Sigmoid colon (tissue), 4 donors: ENCODE measurements at regions not wholly inside any gene's neighbourhood (a gene's known extent, or its start where the extent isn't known, plus 50 kb on each side); places are given as distances from the start of the nearest gene placed in this dataset.

Experiments used
- POLR2A ChIP-seq, 2 donors: fragments of 450-650 bp; IDR thresholded peaks; one replicate each; pipeline ENCODE4 v1.6.1; 2016; ENCODE audit warnings: antibody characterized with exemption in 2 of 2, mild to moderate bottlenecking in 2 of 2, moderate library complexity in 2 of 2
- POLR2AphosphoS5 ChIP-seq, 4 donors: sonication (generic); formaldehyde crosslinking; IDR thresholded peaks; one replicate each; pipeline ENCODE4 v1.6.1; 2017; ENCODE audit warnings: antibody characterized with exemption in 4 of 4
- TF ChIP-seq, protein P1 (sequence below), 4 experiments: fragments of 450-650 bp in 3 of 4; fragments of 200-600 bp in 1 of 4; IDR thresholded peaks; one replicate each; pipeline ENCODE4 v1.5.1; 2016 to 2019; ENCODE audit warnings: antibody characterized with exemption in 4 of 4, mild to moderate bottlenecking in 3 of 4, moderate library complexity in 2 of 4

DNA sequence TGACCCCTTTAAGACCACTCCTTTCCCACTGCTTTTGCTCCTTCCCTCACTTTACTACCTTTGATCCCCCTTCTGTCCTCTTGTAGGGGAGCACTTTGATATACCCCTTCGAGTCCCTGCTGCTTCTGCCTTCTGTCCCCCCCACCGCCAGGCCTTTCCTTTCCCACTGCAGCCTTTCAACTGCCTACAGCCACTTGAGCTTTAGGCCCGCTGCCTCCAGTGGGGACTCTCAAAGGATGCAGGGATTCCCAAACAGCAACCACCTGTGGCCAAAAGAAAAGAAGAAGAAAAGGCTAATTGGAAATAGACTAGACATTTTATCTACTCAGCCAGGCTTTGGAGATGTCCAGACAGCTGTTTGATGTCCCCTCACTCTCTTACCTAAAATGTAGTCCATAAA lies 77.0 kb upstream of the DTNBP1 start:
- TF ChIP-seq, protein P1, sequence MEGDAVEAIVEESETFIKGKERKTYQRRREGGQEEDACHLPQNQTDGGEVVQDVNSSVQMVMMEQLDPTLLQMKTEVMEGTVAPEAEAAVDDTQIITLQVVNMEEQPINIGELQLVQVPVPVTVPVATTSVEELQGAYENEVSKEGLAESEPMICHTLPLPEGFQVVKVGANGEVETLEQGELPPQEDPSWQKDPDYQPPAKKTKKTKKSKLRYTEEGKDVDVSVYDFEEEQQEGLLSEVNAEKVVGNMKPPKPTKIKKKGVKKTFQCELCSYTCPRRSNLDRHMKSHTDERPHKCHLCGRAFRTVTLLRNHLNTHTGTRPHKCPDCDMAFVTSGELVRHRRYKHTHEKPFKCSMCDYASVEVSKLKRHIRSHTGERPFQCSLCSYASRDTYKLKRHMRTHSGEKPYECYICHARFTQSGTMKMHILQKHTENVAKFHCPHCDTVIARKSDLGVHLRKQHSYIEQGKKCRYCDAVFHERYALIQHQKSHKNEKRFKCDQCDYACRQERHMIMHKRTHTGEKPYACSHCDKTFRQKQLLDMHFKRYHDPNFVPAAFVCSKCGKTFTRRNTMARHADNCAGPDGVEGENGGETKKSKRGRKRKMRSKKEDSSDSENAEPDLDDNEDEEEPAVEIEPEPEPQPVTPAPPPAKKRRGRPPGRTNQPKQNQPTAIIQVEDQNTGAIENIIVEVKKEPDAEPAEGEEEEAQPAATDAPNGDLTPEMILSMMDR (IDR thresholded peaks at IDR 0.05), result no peak
- TF ChIP-seq POLR2A (IDR thresholded peaks at IDR 0.05), result no peak
- no peak for TF ChIP-seq POLR2AphosphoS5 (IDR thresholded peaks at IDR 0.05)
